Left ventricle myocardium inferior (tissue), 1 donor: ENCODE measurements at regions not wholly inside any gene's neighbourhood (a gene's known extent, or its start where the extent isn't known, plus 50 kb on each side); places are given as distances from the start of the nearest gene placed in this dataset.

Source experiments
- DNase-seq: peaks from one replicate; pipeline ENCODE4 v3.0.0-alpha.2; 2020
- H3K27ac ChIP-seq: fragments of 200-600 bp; replicated peaks from 2 replicates; pipeline ENCODE4 v1.8.0; 2021
- H3K27me3 ChIP-seq: fragments of 200-600 bp; 2 replicates; pipeline ENCODE4 v1.8.0; 2021; ENCODE audit warnings: low read depth
- H3K36me3 ChIP-seq: fragments of 200-600 bp; 2 replicates; pipeline ENCODE4 v1.8.0; 2021
- H3K4me1 ChIP-seq: fragments of 200-600 bp; 2 replicates; pipeline ENCODE4 v1.8.0; 2021
- H3K4me3 ChIP-seq: fragments of 200-600 bp; 2 replicates; pipeline ENCODE4 v1.8.0; 2021; ENCODE audit warnings: mild to moderate bottlenecking, moderate library complexity
- H3K9me3 ChIP-seq: fragments of 200-600 bp; replicated peaks from 2 replicates; pipeline ENCODE4 v1.8.0; 2021
- CTCF ChIP-seq: fragments of 200-600 bp; IDR thresholded peaks from 2 replicates; pipeline ENCODE4 v1.8.0; 2021; ENCODE audit warnings: antibody characterized with exemption, mild to moderate bottlenecking, borderline replicate concordance
- intact Hi-C: fragments of 100-400 bp; cut with micrococcal nuclease; formaldehyde crosslinking; loops from one replicate; pipeline ENCODE4 v1.11.0; 2022
- donor health status: DM: no; HTN: yes; CAD: no; lungs with severe emphysema.

GRCh38 chr3:189394599-189395121 is 222.9 kb downstream of the TPRG1 start:
- Histone ChIP-seq H3K4me1 (no peaks in the 10 kb centered on the region), H3K27me3 (no peaks in the 10 kb centered on the region), H3K4me3 (no peak overlapping the region), H3K27ac (no peak overlapping the region), H3K36me3 (no peaks in the 10 kb centered on the region), H3K9me3 (no peaks in the 10 kb centered on the region)
- DNase-seq, result no peak
- TF ChIP-seq CTCF, result no peak
- intact Hi-C loops, result no loop called here

DNA sequence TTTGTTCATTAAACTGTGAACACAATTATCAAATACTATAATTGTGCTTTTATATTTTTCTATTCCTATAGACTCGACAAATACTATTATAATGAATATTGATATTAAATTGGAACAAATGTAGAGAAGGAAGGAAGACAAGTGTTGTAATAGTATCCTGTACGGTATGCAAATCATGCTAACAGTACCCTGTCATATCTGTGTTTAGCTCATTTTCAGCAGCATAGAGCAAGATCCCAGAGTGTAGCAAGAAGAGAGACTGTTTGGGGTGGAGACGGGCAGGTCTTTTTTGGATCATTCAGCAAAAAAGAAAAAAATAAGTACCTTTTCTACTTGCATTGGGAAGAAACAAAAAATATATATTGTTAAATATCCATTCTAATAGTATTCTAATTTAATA is 224.1 kb downstream of the TPRG1 start:
- H3K4me3 ChIP-seq, result no peak overlapping the region

DNA sequence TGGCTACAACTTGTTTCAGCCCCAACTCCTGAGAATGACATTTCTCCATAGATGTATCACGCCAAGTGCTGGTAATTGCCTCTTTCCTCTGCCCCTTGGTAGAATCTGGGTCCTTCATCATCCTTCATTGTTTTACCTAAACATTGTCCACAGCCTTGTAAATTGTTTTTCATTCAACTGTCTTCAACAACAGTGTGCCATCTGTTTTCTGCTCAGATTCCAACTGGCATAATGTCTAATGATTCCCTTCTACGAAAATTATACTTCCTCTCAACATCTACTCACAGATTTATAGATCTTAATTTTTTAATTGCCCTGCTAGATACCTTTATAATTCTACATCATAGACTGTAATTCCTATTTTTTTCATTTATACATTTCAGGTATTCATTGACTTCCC is 226.9 kb downstream of the TPRG1 start:
- H3K9me3 ChIP-seq, result no peaks in the 10 kb centered on the region
- H3K27ac ChIP-seq, result no peak overlapping the region
- H3K4me1 ChIP-seq, result no peaks in the 10 kb centered on the region
- intact Hi-C loops, result no loop called here
- no peak for DNase-seq
- no peak overlapping the region for H3K4me3 ChIP-seq
- no peaks in the 10 kb centered on the region for H3K27me3 ChIP-seq
- no peaks in the 10 kb centered on the region for H3K36me3 ChIP-seq
- TF ChIP-seq CTCF, result no peak

More for the DNA sequence above, 224.1 kb downstream of the TPRG1 start:
- Histone ChIP-seq H3K4me1 (no peaks in the 10 kb centered on the region), H3K9me3 (no peaks in the 10 kb centered on the region), H3K36me3 (no peaks in the 10 kb centered on the region), H3K27me3 (no peaks in the 10 kb centered on the region), H3K27ac (no peak overlapping the region)
- intact Hi-C loops, result no loop called here
- DNase-seq, result no peak
- TF ChIP-seq CTCF, result no peak

- DNase-seq, result no peak
- H3K27ac ChIP-seq, result no peak overlapping the region
- H3K9me3 ChIP-seq, result no peaks in the 10 kb centered on the region
- no peaks in the 10 kb centered on the region for H3K4me1 ChIP-seq
- TF ChIP-seq CTCF, result no peak
- no peak overlapping the region for H3K4me3 ChIP-seq
- H3K36me3 ChIP-seq, result no peaks in the 10 kb centered on the region
- intact Hi-C loops, result no loop called here
- H3K27me3 ChIP-seq, result no peaks in the 10 kb centered on the region
Measured at GRCh38 chr3:189401196-189401595, 229.4 kb downstream of the TPRG1 start.

GRCh38 chr3:189403194-189403593 is 228.0 kb upstream of the TP63 start:
- no peak overlapping the region for H3K4me3 ChIP-seq
- no peaks in the 10 kb centered on the region for H3K4me1 ChIP-seq
- no peak for TF ChIP-seq CTCF
- intact Hi-C loops, result no loop called here
- no peak for DNase-seq
- H3K27me3 ChIP-seq, result no peaks in the 10 kb centered on the region
- H3K36me3 ChIP-seq, result no peaks in the 10 kb centered on the region
- no peaks in the 10 kb centered on the region for H3K9me3 ChIP-seq
- no peak overlapping the region for H3K27ac ChIP-seq

DNA sequence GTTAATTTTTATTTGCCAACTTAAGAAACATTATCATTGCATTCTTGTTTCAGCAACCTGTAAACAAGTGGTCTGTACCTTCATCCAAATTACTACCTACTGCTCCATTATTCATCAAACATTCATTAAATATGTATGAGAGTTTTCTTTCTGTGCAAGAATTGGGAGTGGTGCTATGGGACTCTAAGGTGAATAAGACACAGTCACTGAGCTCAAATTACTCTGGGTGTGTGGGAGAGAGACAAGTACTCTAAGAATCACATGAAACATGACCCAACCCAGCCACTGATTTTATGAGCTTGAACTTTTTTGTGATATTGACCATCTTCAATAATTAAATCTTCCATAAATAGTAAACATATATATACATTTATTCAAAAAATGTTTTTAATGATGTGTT is 227.2 kb upstream of the TP63 start:
- H3K36me3 ChIP-seq, result no peaks in the 10 kb centered on the region
- H3K9me3 ChIP-seq, result no peaks in the 10 kb centered on the region
- H3K27me3 ChIP-seq, result no peaks in the 10 kb centered on the region
- TF ChIP-seq CTCF, result no peak
- H3K4me3 ChIP-seq, result no peak overlapping the region
- no peak for DNase-seq
- intact Hi-C loops, result no loop called here
- H3K4me1 ChIP-seq, result no peaks in the 10 kb centered on the region
- H3K27ac ChIP-seq, result no peak overlapping the region
